NT2/D1 (cell line): ENCODE measurements at regions not wholly inside any gene's neighbourhood (a gene's known extent, or its start where the extent isn't known, plus 50 kb on each side); places are given as distances from the start of the nearest gene placed in this dataset.

Experiments used
- DNase-seq: peaks from one replicate; pipeline ENCODE4 v3.0.0-alpha.2; 2011; ENCODE audit warnings: low read depth, low spot score
- H3K27me3 ChIP-seq: 2 replicates; pipeline ENCODE4 v1.6.0; 2011; ENCODE audit warnings: mild to moderate bottlenecking; ENCODE audit not compliant: insufficient read length, insufficient read depth
- H3K36me3 ChIP-seq: 2 replicates; pipeline ENCODE4 v1.6.1; 2011; ENCODE audit warnings: mild to moderate bottlenecking, low read length, mixed read lengths; ENCODE audit not compliant: insufficient read depth, insufficient read length
- H3K4me1 ChIP-seq: 2 replicates; pipeline ENCODE4 v1.5.1; 2011; ENCODE audit not compliant: insufficient read depth, insufficient read length
- H3K4me3 ChIP-seq: 2 replicates; pipeline ENCODE4 v1.5.1; 2011; ENCODE audit warnings: low read depth; ENCODE audit not compliant: insufficient read length
- H3K9ac ChIP-seq: 2 replicates; pipeline ENCODE4 v1.6.0; 2011; ENCODE audit warnings: low read depth; ENCODE audit not compliant: insufficient read length
- H3K9me3 ChIP-seq: 2 replicates; pipeline ENCODE4 v1.5.1; 2011; ENCODE audit warnings: mild to moderate bottlenecking, low read length; ENCODE audit not compliant: insufficient read depth
- SUZ12 ChIP-seq: IDR thresholded peaks from 2 replicates; pipeline ENCODE4 v1.6.1; 2011; ENCODE audit not compliant: insufficient read length, insufficient read depth; ENCODE audit errors: extremely low read depth
- YY1 ChIP-seq: IDR thresholded peaks from 2 replicates; pipeline ENCODE4 v1.6.1; 2011; ENCODE audit not compliant: insufficient read length, insufficient read depth
- ZNF274 ChIP-seq: IDR thresholded peaks from 2 replicates; pipeline ENCODE4 v1.6.1; 2011; ENCODE audit warnings: mild to moderate bottlenecking, low read depth, low read length

DNA sequence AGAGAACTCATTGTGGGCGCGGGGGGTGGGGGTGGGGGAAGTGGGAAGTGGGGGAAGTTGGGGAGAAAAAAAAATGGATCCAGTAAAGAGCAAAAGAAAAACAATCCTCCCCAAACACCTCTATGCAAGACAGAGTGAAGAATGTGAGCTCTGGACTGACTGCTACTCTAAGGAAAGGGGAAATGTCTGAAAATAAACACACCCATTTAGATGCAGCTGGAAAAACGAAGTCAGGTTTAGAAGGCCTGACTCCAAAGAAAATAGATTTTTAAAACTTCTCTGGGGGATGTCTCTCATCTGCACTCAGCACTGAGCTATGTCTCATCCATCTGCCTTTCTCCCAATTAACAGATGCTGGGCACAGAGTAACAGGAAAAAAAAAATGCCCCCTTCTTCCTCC, 904.4 kb downstream of the GALC start:
- no peak for DNase-seq
- H3K36me3 ChIP-seq: no peaks in the 10 kb centered on the region
- H3K27me3 ChIP-seq: no peaks in the 10 kb centered on the region
- no peaks in the 10 kb centered on the region for H3K9me3 ChIP-seq
- no peak overlapping the region for H3K4me3 ChIP-seq
- no peak overlapping the region for H3K9ac ChIP-seq
- H3K4me1 ChIP-seq: no peaks in the 10 kb centered on the region
- TF ChIP-seq SUZ12 (no peak), YY1 (no peak), ZNF274 (no peak)

DNA sequence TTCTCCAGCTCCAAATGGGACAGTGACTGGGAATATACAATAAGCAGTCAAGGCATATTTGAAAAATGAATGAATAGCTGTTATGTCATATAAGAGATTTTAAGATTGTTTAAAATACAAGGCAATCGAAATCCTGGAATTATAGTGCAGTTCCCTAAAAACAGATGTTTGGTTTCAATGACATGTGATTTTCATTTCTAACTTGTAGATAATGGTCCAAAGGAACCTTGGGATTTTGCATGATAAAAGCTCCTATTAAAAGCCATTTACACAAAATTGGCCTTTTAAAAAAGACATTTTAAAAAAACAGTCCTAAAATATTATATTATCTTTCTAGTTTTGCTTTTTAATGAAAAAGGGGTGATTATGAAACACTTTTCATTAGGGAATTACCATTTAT, 905.1 kb downstream of the GALC start:
- H3K9me3 ChIP-seq: no peaks in the 10 kb centered on the region
- H3K27me3 ChIP-seq: no peaks in the 10 kb centered on the region
- H3K9ac ChIP-seq: no peak overlapping the region
- TF ChIP-seq SUZ12 (no peak), ZNF274 (no peak), YY1 (no peak)
- no peaks in the 10 kb centered on the region for H3K36me3 ChIP-seq
- H3K4me3 ChIP-seq: no peak overlapping the region
- H3K4me1 ChIP-seq: no peaks in the 10 kb centered on the region
- no peak for DNase-seq

DNA sequence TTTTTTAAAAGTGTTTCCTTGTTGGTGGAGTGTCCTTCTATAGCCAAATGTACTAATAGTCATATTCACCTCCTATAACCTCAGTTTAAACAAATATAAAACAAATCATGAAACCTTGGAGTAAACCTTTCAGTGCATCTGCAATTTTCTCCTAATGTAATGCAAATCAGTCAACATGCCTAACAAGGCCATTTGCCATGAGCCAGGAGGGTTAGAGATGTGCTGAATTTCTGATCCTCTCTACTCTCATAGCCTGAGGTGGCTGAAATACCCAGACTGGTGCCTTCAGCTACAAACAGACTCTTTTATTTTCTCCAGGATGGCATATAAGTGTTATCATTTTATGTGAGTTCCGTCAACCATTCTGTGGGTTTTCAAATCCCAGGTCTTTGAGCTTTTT, 908.1 kb downstream of the GALC start:
- TF ChIP-seq SUZ12 (no peak), ZNF274 (no peak), YY1 (no peak)
- no peak overlapping the region for H3K4me3 ChIP-seq

DNA sequence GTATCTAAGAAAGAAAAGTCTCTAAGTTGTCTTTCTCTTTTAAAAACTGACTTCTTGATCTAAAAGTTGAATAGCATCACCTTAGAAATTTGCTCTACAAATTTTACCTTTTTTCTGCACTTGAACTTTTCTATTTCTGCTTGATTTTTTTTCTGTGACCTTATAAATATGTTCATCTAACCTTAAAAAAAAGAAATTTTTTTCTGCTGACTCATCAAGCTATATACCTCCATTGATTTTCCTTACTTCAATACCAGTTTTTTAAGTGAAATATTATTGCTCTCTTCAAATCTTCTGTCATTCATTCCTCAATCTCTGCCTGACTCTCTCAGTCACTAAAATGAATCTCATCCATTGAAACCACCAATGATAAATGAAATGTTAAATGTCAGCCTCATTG, 910.1 kb downstream of the GALC start:
- TF ChIP-seq ZNF274: no peak
- no peak for TF ChIP-seq YY1
- TF ChIP-seq SUZ12: no peak
- Histone ChIP-seq H3K9ac (no peak overlapping the region), H3K27me3 (no peaks in the 10 kb centered on the region), H3K9me3 (no peaks in the 10 kb centered on the region), H3K4me1 (no peaks in the 10 kb centered on the region), H3K36me3 (no peaks in the 10 kb centered on the region), H3K4me3 (no peak overlapping the region)
- no peak for DNase-seq

More for the DNA sequence above, 908.1 kb downstream of the GALC start:
- H3K36me3 ChIP-seq: no peaks in the 10 kb centered on the region
- H3K9ac ChIP-seq: no peak overlapping the region
- H3K4me1 ChIP-seq: no peaks in the 10 kb centered on the region
- no peaks in the 10 kb centered on the region for H3K27me3 ChIP-seq
- H3K9me3 ChIP-seq: no peaks in the 10 kb centered on the region
- DNase-seq: no peak

DNA sequence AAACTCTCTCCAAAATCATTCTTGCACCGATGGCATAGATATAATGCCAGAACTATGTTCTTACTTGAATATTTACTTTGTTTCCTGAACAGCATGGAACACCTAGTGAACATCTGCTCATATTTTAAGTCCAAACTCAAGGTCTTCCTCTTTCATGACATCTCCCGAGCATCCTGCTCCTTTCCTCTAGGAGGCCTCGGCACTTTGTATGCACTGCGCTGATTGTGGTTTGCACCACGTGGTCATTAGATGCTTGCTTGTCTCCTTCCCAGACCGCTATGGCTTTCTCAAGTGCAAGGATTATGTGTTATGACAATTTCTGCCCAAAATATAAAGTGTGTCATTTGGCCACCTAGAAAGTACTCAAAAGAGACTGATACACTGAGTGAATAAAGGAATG, 912.0 kb downstream of the GALC start:
- no peaks in the 10 kb centered on the region for H3K36me3 ChIP-seq
- DNase-seq: no peak
- H3K9ac ChIP-seq: no peak overlapping the region
- H3K27me3 ChIP-seq: no peaks in the 10 kb centered on the region
- no peak overlapping the region for H3K4me3 ChIP-seq
- H3K4me1 ChIP-seq: no peaks in the 10 kb centered on the region
- TF ChIP-seq YY1 (no peak), ZNF274 (no peak), SUZ12 (no peak)
- H3K9me3 ChIP-seq: no peaks in the 10 kb centered on the region

DNA sequence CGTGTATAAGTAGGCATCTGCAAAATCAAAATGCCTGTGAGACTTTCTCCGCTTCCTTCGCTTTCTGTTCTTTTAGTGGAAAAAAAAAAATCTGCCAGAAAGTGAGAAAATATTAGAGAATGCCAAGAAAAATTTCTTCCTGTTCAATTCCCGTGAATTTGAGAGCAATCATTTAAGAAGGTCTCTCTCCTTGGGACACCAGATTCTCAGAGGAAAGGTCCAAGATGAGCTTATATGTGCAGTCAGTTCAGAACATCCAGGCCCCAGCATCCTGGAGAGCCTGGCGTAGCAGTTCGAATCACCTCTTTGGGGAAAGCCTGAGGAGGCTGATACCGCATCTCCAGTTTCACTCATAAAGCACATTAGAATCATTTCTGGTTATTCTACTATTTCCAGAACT, 912.8 kb downstream of the GALC start:
- H3K4me1 ChIP-seq: no peaks in the 10 kb centered on the region
- TF ChIP-seq ZNF274: no peak
- TF ChIP-seq YY1: no peak
- no peak for TF ChIP-seq SUZ12
- no peaks in the 10 kb centered on the region for H3K27me3 ChIP-seq
- no peak overlapping the region for H3K4me3 ChIP-seq
- no peaks in the 10 kb centered on the region for H3K9me3 ChIP-seq
- H3K9ac ChIP-seq: no peak overlapping the region
- DNase-seq: no peak
- H3K36me3 ChIP-seq: no peaks in the 10 kb centered on the region

DNA sequence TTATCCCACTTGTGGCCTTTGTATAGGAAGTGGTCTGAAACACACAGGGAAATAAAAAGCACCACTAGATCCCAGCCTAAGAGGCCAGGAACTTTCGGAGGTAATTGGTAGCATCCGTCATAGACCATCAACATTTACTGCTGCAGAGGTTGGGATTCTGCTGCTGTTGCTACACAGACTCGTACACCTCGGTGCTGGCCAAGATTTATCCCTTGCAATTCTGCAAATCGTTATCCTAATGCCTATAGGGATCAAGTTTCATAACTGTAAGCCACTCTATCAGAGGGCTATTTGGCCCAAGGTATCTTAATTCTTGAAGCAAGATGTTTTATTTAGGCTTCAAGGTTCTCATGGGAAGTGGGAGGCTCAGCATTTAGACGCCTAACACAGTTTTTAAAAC, 913.6 kb downstream of the GALC start:
- DNase-seq: no peak
- H3K9me3 ChIP-seq: no peaks in the 10 kb centered on the region
- H3K27me3 ChIP-seq: no peaks in the 10 kb centered on the region
- H3K4me1 ChIP-seq: no peaks in the 10 kb centered on the region
- H3K9ac ChIP-seq: no peak overlapping the region
- no peak for TF ChIP-seq ZNF274
- TF ChIP-seq YY1: no peak
- no peak for TF ChIP-seq SUZ12
- no peaks in the 10 kb centered on the region for H3K36me3 ChIP-seq
- H3K4me3 ChIP-seq: no peak overlapping the region

DNA sequence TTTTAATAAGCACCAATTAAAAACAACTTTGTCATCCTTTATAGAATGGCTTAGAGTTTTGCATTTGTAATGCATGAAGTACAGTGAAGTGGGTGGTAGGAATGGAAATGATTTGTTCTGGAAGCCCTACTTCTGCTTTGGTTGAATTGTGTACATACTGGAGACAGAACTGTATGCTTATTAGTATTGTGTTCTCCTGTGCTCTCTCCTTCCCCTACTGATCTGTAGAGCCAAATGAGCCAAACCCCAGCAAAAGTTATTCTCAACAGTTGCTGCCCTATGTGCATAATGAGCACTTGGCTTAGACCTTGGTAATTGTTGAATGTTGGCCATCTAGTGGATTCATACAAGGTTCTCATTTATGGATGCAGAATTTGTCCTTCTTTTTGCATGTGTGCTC, 916.1 kb downstream of the GALC start:
- no peaks in the 10 kb centered on the region for H3K4me1 ChIP-seq
- H3K4me3 ChIP-seq: no peak overlapping the region
- TF ChIP-seq YY1: no peak
- no peak for TF ChIP-seq SUZ12
- no peaks in the 10 kb centered on the region for H3K9me3 ChIP-seq
- H3K9ac ChIP-seq: no peak overlapping the region
- no peak for DNase-seq
- H3K27me3 ChIP-seq: no peaks in the 10 kb centered on the region
- H3K36me3 ChIP-seq: no peaks in the 10 kb centered on the region
